Uterus (tissue), 3 donors: ENCODE measurements at regions not wholly inside any gene's neighbourhood (a gene's known extent, or its start where the extent isn't known, plus 50 kb on each side); places are given as distances from the start of the nearest gene placed in this dataset.
"Not testable (repeated sequence)": the region's sequence is repeated elsewhere in the genome, so short reads cannot be mapped to it uniquely, and the experiment has no call there.

Experiments
- DNase-seq, 2 donors: peaks; one replicate each; pipeline ENCODE4 v3.0.0-alpha.2; 2019 to 2020
- H3K27ac ChIP-seq, 2 donors: fragments of 200-600 bp; sonication (generic); 1 replicate in 1 of 2; 2 replicates in 1 of 2; pipeline ENCODE4 v1.5.1; 2016 to 2018
- H3K27me3 ChIP-seq, 2 donors: fragments of 200-600 bp; sonication (generic); one replicate each; pipeline ENCODE4 v1.5.1; 2018 to 2019; ENCODE audit warnings: control low read depth in 1 of 2
- H3K36me3 ChIP-seq, 2 donors: fragments of 200-600 bp; sonication (generic); one replicate each; pipeline ENCODE4 v1.5.1; 2019; ENCODE audit warnings: control low read depth in 1 of 2
- H3K4me1 ChIP-seq, 2 donors: fragments of 200-600 bp; sonication (generic); one replicate each; pipeline ENCODE4 v1.5.1; 2018 to 2019; ENCODE audit warnings: control low read depth in 1 of 2
- H3K4me3 ChIP-seq, 2 donors: fragments of 200-600 bp; sonication (generic); 1 replicate in 1 of 2; 2 replicates in 1 of 2; pipeline ENCODE4 v1.5.1; 2018 to 2019; ENCODE audit warnings: mild to moderate bottlenecking in 1 of 2
- H3K9me3 ChIP-seq, 2 donors: fragments of 200-600 bp; sonication (generic); one replicate each; pipeline ENCODE4 v1.5.1; 2019; ENCODE audit warnings: control low read depth in 1 of 2
- CTCF ChIP-seq, 4 experiments: fragments of 200-600 bp in 2 of 4; fragments of 450-650 bp in 2 of 4; sonication (generic) in 2 of 4; IDR thresholded peaks; one replicate each; pipeline ENCODE4 v1.5.1; 2016 to 2019; ENCODE audit warnings: antibody characterized with exemption in 4 of 4, mild to moderate bottlenecking in 2 of 4, moderate library complexity in 1 of 4
- POLR2A ChIP-seq, 2 donors: fragments of 450-650 bp; IDR thresholded peaks; one replicate each; pipeline ENCODE4 v1.6.1; 2016; ENCODE audit warnings: antibody characterized with exemption in 2 of 2, mild to moderate bottlenecking in 1 of 2, moderate library complexity in 1 of 2
- intact Hi-C: fragments of 100-400 bp; cut with DNase I; formaldehyde crosslinking; loops from one replicate; pipeline ENCODE4 v1.15.1; 2023; ENCODE audit warnings: low total_unique reads
- donor health status: DM: yes; HTN: yes; CAD: no.

- intact Hi-C loops = no loop called here
- TF ChIP-seq POLR2A (IDR thresholded peaks at IDR 0.05) (no peak), CTCF (IDR thresholded peaks at IDR 0.05) (no peak)
- no peak for DNase-seq
- no peaks in the 10 kb centered on the region for H3K36me3 ChIP-seq
- H3K4me3 ChIP-seq = no peak overlapping the region
- no peaks in the 10 kb centered on the region for H3K4me1 ChIP-seq
- H3K27ac ChIP-seq = no peak overlapping the region
- no peaks in the 10 kb centered on the region for H3K9me3 ChIP-seq
- no peaks in the 10 kb centered on the region for H3K27me3 ChIP-seq
Measured at GRCh38 chr22:11360632-11361031, 4167.4 kb upstream of the OR11H1 start.

- H3K9me3 ChIP-seq, DNase-seq, H3K27ac ChIP-seq, intact Hi-C loops, H3K4me1 ChIP-seq, H3K27me3 ChIP-seq, H3K36me3 ChIP-seq, H3K4me3 ChIP-seq: not testable (repeated sequence)
Measured at GRCh38 chr22:11361496-11361895, 4166.5 kb upstream of the OR11H1 start.

GRCh38 chr22:11369612-11370307 is 4158.2 kb upstream of the OR11H1 start:
- H3K4me3 ChIP-seq, H3K4me1 ChIP-seq, H3K36me3 ChIP-seq, H3K27me3 ChIP-seq, H3K9me3 ChIP-seq, DNase-seq, intact Hi-C loops, H3K27ac ChIP-seq: not testable (repeated sequence)

GRCh38 chr22:11370311-11370710 is 4157.7 kb upstream of the OR11H1 start:
- H3K9me3 ChIP-seq, H3K27ac ChIP-seq, H3K4me1 ChIP-seq, H3K27me3 ChIP-seq, intact Hi-C loops, H3K36me3 ChIP-seq, H3K4me3 ChIP-seq, DNase-seq: not testable (repeated sequence)
